HG03045 (cell line): ENCODE measurements at regions not wholly inside any gene's neighbourhood (a gene's known extent, or its start where the extent isn't known, plus 50 kb on each side); places are given as distances from the start of the nearest gene placed in this dataset.
"Not testable (repeated sequence)": the region's sequence is repeated elsewhere in the genome, so short reads cannot be mapped to it uniquely, and the experiment has no call there.

Source experiments
- ATAC-seq: cut with Tn5 transposase; IDR thresholded peaks from one replicate; pipeline ENCODE4 v1.9.1; 2021; ENCODE audit warnings: mild to moderate bottlenecking, moderate library complexity; ENCODE audit not compliant: unreplicated experiment

DNA sequence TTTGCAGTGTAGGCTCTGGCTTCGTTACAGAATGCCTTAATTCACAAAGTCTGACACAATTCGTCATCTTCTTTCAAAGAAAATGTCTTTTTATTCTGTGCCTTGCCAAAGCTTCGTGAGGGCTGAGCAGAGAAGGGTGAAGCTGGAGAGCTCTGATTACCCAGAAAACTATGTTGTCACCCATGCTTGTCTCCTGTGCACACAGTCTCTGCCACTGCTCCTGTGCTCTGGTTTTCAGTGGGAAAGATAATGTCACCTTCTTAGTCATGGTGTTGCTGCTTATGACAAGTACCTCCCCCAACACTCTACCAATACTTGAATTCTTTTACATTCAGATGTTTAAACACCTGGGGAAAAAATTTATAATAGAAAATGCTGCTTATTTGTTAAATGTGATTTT, 509.2 kb upstream of the GRM7 start:
- ATAC-seq, result no peak

GRCh38 chr3:6354653-6355052, 506.3 kb upstream of the GRM7 start:
- no peak for ATAC-seq

GRCh38 chr3:6362406-6362805, 498.5 kb upstream of the GRM7 start:
- ATAC-seq, result no peak

DNA sequence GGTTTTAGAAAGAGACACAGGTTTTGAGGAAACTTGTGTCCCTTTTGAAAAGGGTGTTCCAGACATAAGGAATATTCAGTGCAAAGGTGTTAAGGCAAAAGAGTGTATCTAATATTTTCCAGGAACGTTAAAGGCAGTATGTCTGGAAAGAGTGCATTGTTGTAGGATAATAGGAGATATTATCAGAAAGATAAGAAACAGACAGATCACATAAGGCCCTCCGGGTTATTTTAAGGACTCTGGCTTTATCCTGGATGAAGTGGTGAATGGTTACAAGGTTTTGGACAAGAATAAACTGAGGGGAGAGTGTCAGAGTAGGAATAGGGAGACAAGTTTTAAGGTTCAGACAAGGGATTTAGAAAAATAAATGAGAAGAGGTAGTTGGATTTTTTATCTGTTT, 493.7 kb upstream of the GRM7 start:
- no peak for ATAC-seq

DNA sequence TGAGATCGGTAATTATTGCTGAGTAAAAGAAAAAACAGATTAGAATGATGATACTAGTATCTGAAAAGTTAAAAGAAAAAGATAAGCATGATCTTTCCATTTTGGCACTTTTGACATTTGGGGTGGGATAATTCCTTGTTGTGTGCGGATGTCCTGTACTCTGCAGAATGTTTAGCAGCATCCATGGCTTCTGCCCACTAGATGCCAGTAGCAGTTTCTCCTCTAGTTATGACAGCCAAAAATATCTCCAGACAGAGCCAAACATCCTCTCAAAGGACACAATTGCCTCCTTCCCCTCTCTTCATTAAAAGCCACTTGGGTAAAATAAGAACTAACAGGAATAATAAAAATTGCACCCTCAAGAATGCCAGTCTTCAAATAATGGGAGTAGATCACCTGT, 468.8 kb upstream of the GRM7 start:
- no peak for ATAC-seq

DNA sequence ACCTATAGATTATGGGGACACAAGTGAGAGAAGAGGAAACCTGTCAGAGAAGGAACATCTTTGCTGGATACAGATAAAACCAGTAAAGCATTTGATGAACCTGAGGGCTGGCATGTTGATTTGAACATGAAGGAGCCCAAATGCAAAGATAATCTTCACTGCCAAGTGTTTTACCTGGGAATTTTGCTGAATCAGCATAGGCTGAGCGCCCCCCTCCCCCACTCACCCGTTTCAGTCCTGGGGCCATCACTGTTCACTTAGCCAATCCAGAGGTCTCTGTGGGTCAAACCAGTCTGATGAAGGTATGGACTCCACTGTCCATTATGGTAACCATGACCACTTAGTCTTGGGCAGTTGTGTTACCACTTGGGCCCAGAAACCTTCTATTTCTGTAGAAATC, 466.0 kb upstream of the GRM7 start:
- ATAC-seq, result no peak

DNA sequence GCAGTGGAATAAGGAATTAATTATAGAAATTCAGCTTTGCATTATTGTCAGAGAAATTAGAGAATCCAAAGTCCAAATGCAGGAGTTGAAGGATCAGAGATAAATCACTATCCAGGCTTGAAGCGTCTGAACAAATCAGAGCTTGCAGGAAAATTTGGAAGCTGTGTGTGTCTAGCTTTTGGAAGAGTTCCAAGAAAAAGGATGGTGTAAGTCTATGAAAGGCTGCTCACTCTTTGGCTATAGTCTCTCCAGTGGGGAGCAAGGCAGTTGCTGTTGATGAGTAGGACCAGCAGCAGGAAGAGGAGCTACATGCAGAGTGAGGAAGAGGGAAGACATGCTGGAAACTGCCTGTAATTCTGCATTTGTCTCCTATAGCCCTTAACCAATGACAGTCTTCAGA, 464.3 kb upstream of the GRM7 start:
- ATAC-seq, result no peak

DNA sequence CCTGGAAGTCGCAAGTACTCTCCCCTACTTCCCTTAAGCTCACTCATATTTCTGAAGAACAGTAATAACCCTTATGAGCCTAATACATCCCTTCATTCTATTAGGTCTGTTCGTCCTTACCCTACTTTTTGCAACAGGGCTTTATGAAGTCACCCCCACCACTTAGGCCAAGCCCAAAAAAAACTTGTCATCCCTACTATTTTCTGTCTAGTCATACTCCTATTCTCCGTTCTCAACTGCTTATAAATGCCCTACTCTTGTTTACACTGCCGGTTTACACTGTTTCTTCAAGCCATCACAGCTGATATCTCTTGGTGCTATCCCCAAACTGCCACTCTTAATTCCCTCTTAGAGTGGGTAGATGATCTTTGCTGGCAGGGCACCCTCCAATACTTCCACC, 458.2 kb upstream of the GRM7 start:
- not testable (repeated sequence) for ATAC-seq

DNA sequence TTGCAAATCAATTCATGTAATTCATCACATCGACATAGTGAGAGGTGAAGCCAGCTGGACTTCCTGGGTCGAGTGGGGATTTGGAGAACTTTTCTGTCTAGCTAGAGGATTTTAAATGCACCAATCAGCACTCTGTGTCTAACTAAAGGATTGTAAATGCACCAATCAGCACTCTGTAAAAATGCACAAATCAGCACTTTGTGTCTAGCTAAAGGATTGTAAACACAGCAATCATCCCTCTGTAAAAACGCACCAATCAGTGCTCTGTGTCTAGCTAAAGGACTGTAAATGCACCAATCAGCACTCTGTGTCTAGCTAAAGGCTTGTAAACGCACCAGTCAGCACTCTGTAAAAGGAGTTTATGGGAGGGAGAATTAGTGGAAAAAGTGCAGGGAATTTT, 454.0 kb upstream of the GRM7 start:
- not testable (repeated sequence) for ATAC-seq

DNA sequence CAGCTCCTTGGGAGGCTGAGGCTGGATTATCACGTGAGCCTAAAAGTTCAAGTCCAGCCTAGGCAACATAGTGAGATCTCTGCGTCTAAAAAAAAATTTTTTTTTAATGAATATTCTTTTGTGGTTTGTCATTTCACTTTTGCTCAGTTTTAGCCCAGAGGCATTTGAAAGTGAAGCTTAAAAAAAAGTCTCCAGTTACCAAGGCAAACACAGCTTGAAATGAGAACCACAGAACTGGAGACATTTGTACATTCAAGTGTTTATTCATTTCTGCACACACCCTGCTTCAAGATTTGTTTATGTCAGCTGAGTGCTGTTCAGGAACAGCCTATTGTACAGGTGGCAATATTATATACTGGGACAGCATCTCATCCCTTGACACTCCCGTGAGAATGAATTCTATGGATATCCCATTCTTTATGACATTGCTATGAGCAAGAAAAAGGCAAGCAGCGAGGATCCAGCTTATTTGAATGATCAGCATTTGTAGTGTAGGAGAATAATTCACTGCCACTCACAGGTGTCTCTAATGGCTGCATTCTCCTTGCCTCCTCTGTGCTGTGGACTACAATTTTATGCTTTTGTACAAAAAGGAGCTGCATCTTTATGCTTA, 444.8 kb upstream of the GRM7 start:
- ATAC-seq, result no peak

- no peak for ATAC-seq
Measured at GRCh38 chr3:6417174-6417573, 443.7 kb upstream of the GRM7 start.

GRCh38 chr3:6418485-6418884, 442.4 kb upstream of the GRM7 start:
- ATAC-seq, result no peak

DNA sequence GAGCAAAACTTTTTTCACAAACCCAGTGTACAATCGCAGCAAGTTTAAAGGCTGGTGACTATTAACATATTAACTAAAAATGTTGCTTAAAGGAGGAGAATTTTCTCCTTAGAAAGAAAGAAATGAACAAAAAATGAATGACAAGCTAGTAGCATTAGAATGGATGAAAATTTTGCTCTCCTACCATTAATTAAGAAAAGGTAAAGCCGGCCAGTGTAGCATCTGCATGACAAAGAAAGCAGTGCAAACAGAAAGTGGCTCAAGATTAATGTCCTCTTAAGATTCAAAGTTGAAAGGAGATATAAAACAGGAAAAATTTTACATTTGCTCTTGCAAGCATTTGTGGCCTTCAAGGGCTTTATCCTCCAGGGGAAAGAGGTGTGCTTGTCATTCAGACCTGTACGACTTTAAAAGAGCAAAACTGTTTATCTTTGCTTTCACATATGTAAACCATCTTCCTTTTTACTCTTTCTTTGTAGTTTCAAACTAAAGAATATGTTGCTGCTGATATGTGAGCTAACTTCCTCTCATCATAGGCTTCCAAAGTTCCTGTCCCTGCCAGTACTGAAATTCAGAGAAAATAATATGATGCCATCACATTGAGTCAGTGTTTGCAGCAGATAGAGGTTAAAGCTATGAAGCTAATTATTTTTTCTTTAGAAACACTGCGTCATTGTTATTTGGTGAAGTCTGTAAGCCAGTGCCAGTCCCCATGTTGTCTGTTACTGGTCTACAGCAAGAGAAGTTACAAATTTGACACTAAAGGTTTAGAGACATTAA, 439.1 kb upstream of the GRM7 start:
- no peak for ATAC-seq

DNA sequence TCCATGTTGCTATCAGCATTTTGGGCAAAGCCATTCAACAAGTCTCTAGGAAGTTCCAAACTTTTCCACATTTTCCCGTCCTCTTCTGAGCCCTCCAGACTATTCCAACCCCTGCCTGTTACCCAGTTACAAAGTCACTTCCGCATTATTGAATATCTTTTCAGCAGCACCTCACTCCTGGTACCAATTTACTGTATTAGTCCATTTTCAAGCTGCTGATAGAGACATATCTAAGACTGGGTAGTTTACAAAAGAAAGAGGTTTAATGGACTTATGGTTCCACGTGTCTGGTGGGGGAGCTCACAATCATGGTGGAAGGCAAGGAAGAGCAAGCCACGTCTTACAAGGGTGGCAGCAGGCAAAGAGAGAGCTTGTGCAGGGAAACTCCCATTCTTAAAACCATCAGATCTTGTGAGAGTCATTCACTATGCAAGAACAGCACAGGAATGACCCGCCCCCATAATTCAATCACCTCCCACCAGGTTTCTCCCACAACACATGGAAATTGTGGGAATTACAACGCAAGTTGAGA, 435.6 kb upstream of the GRM7 start:
- ATAC-seq, result no peak

GRCh38 chr3:6428276-6428675, 432.6 kb upstream of the GRM7 start:
- not testable (repeated sequence) for ATAC-seq

DNA sequence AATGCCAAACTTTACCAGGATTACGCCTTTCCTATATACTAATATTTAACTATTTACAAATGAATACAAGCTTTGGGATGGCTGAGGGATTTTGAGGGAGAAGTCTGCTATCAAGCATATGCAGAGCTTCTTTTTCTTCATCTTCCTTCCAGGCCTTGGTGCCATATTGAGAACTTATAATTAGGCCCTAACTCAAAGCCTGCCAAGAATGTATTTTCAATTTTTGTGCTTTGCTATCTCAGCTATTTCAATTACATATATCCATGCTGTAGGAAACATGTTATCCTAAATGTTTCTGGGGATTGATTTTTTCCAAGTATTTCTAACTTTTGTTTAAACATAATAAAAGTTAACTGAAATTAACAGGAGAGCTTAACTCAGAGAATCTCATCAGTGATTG, 425.0 kb upstream of the GRM7 start:
- no peak for ATAC-seq

DNA sequence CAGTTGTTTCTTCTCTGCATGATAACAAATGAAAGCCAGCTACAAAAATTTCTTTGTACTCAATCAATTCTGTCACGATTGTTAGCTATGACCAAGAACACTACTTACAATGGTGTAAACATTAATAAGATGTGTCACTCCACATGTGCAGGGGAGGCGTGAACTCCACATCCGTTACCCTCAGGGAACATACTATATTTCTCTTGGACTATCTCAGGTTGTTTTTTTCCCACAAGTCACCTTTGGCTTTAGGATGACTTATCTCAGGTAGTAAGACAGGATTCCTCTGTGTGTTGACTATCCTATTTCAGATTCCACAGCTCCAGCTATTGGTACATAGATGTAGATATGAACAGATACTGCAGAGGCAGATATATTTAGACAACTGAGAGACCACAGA, 423.3 kb upstream of the GRM7 start:
- ATAC-seq, result no peak

- ATAC-seq, result no peak
Measured at GRCh38 chr3:6438031-6438430, 422.9 kb upstream of the GRM7 start.

- ATAC-seq, result no peak
Measured at GRCh38 chr3:6439226-6439625, 421.7 kb upstream of the GRM7 start.

GRCh38 chr3:6439824-6440223, 421.1 kb upstream of the GRM7 start:
- ATAC-seq, result no peak

DNA sequence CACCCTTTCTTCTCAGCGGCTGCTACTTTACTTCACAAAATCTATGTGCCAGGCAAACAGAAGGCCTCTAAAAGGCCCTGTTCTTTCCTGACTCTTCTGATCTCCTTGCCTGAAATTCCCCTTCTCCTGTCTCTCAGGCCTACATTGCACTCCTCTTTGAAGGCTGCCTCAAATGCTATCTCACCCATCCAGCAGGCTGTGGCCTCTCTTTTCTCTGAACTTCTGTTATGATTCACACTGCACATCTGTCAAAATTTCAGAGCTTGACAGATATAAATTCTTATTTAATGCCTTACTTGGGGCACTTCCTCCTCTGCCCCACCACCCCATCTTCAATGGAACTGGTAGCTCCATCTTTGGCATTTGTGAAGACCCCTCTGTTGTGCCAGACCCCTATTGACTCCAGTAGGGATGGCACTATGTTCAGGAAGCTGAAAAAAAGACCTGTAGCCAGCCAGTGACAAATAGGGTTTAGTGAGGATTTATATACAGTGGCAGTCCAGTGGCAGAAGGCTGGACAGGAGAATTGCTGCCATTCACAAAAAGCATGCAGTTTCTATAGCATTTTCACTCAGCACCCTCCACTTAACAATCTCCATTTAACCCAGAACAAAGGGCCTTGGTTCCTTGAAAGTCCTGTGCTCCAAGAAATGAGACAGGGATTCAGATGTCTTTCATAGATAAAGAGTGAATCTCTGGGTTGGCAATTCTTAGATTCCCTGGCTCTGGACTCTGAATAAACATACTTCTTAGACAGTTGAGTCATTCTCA, 415.8 kb upstream of the GRM7 start:
- ATAC-seq, result no peak
